Panc1 (cell line): ENCODE measurements at regions not wholly inside any gene's neighbourhood (a gene's known extent, or its start where the extent isn't known, plus 50 kb on each side); places are given as distances from the start of the nearest gene placed in this dataset.

Experiments used
- ATAC-seq: fragments of 200-7000 bp; cut with Tn5 transposase; 2 replicates; pipeline ENCODE4 v1.9.1; 2020; ENCODE audit warnings: mild to moderate bottlenecking, moderate library complexity
- BruUV-seq: library from RNA; stranded (reverse); fragments of 400-500 nt; replicated peaks from 2 replicates; lab custom pipeline; 2021; lab: Mats Ljungman, UMichigan
- CTCF ChIA-PET: fragments of 300-600 bp; sonication (Branson Sonifier 250); formaldehyde crosslinking; loops from one replicate; lab custom pipeline; 2022; ENCODE audit warnings: antibody characterized with exemption; lab: Charles Lee
- POLR2A ChIA-PET: fragments of 300-600 bp; sonication (Branson Sonifier 250); formaldehyde crosslinking; loops from one replicate; lab custom pipeline; 2022; ENCODE audit warnings: antibody characterized with exemption; lab: Charles Lee
- DNase-seq: peaks from one replicate; pipeline ENCODE4 v3.0.0-alpha.2; 2010; ENCODE audit warnings: low read depth, low spot score
- H3K27ac ChIP-seq: 2 replicates; pipeline ENCODE4 v1.5.1; 2011; ENCODE audit warnings: mild to moderate bottlenecking, low read length, inconsistent platforms
- H3K27me3 ChIP-seq: fragments of 200-500 bp; sonication (Bioruptor generic); 2 replicates; pipeline ENCODE4 v1.6.0; 2014; ENCODE audit warnings: low read length, inconsistent platforms; ENCODE audit not compliant: control insufficient read depth, insufficient read depth
- H3K36me3 ChIP-seq: fragments of 200-500 bp; sonication (Bioruptor generic); 2 replicates; pipeline ENCODE4 v1.5.1; 2014; ENCODE audit warnings: inconsistent platforms, mild to moderate bottlenecking, low read length, moderate library complexity; ENCODE audit not compliant: control insufficient read depth, insufficient read depth
- H3K4me1 ChIP-seq: 2 replicates; pipeline ENCODE4 v1.5.1; 2011; ENCODE audit warnings: inconsistent platforms, mild to moderate bottlenecking, low read length, moderate library complexity; ENCODE audit not compliant: control insufficient read depth, insufficient read depth
- H3K4me3 ChIP-seq, 2 experiments: 2 replicates each; pipeline ENCODE4 v1.5.1; 2011 to 2012; ENCODE audit warnings: low read depth in 2 of 2, low read length in 2 of 2, mild to moderate bottlenecking in 2 of 2, inconsistent platforms in 1 of 2, moderate library complexity in 1 of 2
- H3K9me3 ChIP-seq: fragments of 200-500 bp; sonication (Bioruptor generic); 2 replicates; pipeline ENCODE4 v1.5.1; 2014; ENCODE audit warnings: low read depth, mild to moderate bottlenecking, inconsistent platforms, low read length, moderate library complexity; ENCODE audit not compliant: control insufficient read depth, insufficient read depth
- POLR2AphosphoS5 ChIP-seq: IDR thresholded peaks from 2 replicates; pipeline ENCODE4 v1.6.1; 2012; ENCODE audit warnings: mild to moderate bottlenecking, low read depth, low read length, moderate library complexity
- SIN3A ChIP-seq: IDR thresholded peaks from 2 replicates; pipeline ENCODE4 v1.6.1; 2012; ENCODE audit warnings: low read depth, mild to moderate bottlenecking, low read length, moderate library complexity, borderline replicate concordance; ENCODE audit not compliant: insufficient read depth
- TCF7L2 ChIP-seq: IDR thresholded peaks from 2 replicates; pipeline ENCODE4 v1.6.1; 2011; ENCODE audit warnings: mild to moderate bottlenecking, low read depth, low read length, inconsistent platforms
- in situ Hi-C: cut with HindIII; loops from 2 replicates; pipeline ENCODE4 v1.10.0; 2016; ENCODE audit warnings: low sequenced_read_pairs, low pct_unique_long_range_greater_than_20kb
- intact Hi-C: fragments of 100-400 bp; cut with micrococcal nuclease; formaldehyde crosslinking; loops from one replicate; pipeline ENCODE4 v1.10.0; 2022; ENCODE audit not compliant: unreplicated experiment
- TF ChIP-seq, protein P1 (sequence below): fragments of 450-650 bp; IDR thresholded peaks from 2 replicates; pipeline ENCODE4 v1.5.1; 2017; ENCODE audit warnings: mild to moderate bottlenecking
- TF ChIP-seq, protein P2 (sequence below), 2 experiments: IDR thresholded peaks; 2 replicates each; pipeline ENCODE4 v1.6.1; 2011 to 2012; ENCODE audit warnings: low read depth in 2 of 2, control low read depth in 1 of 2, low read length in 1 of 2, mild to moderate bottlenecking in 1 of 2, moderate library complexity in 1 of 2; ENCODE audit not compliant: insufficient read depth in 1 of 2

GRCh38 chr5:33011801-33012200 is 300.7 kb downstream of the NPR3 start:
- BruUV-seq = no TSS peak
- ATAC-seq = no peak
- Histone ChIP-seq H3K4me3 (no peak overlapping the region), H3K27me3 (no peaks in the 10 kb centered on the region), H3K9me3 (peaks cover 8% of the 10 kb centered on the region; the same call in 1 of the 2 replicates), H3K4me1 (no peaks in the 10 kb centered on the region), H3K27ac (no peak overlapping the region), H3K36me3 (no peaks in the 10 kb centered on the region)
- intact Hi-C loops (no loop called here), in situ Hi-C loops (no loop called here)
- DNase-seq = no peak
- CTCF ChIA-PET = no interaction called here
- POLR2A ChIA-PET = no interaction called here
- TF ChIP-seq, protein P1, sequence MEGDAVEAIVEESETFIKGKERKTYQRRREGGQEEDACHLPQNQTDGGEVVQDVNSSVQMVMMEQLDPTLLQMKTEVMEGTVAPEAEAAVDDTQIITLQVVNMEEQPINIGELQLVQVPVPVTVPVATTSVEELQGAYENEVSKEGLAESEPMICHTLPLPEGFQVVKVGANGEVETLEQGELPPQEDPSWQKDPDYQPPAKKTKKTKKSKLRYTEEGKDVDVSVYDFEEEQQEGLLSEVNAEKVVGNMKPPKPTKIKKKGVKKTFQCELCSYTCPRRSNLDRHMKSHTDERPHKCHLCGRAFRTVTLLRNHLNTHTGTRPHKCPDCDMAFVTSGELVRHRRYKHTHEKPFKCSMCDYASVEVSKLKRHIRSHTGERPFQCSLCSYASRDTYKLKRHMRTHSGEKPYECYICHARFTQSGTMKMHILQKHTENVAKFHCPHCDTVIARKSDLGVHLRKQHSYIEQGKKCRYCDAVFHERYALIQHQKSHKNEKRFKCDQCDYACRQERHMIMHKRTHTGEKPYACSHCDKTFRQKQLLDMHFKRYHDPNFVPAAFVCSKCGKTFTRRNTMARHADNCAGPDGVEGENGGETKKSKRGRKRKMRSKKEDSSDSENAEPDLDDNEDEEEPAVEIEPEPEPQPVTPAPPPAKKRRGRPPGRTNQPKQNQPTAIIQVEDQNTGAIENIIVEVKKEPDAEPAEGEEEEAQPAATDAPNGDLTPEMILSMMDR = no peak
- TF ChIP-seq TCF7L2 = no peak
- TF ChIP-seq POLR2AphosphoS5 = no peak

- no TSS peak for BruUV-seq
Observed at GRCh38 chr5:33023649-33024048, 312.5 kb downstream of the NPR3 start.

DNA sequence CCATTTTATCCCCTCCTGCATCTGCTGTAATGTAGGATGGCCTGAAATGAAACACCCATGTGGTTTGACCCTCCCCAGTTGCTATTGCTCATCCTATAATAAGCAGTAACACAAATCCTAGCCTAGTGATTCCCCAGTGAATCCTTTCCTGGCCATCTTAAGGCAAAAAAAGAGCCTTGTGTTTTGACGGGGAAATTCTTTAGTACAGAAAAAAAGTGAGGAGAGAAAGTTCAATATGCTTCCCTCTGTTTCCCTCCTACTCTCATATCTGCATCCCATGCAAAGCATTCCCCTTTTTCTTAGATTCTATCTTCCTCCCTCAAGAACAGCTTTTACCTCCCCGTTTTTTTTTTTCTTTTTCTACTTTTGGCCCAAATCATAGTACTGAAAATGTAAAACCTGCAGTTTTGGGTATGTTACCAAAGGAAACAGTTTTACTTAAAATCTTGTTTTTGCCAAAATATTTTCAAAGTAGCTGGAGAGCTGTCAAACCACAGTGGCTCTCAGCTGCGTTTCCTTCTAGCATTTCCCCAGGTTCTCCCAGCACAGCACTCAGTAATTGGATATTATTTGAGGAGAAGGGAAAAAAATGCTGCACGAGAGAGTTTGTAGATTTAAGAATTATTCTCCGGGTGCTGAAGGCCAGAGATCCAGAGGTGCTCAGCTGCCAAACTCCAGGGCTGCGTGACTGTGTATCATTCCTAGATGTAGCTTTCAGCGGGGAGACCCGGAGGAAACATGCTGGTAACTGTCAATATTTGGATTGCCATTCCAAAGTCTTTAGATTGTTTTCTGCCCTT is 321.4 kb downstream of the NPR3 start:
- DNase-seq (no peak), ATAC-seq (no peak)
- no peaks in the 10 kb centered on the region for H3K9me3 ChIP-seq
- in situ Hi-C loops (no loop called here), intact Hi-C loops (no loop called here)
- TF ChIP-seq, protein P1 = no peak
- no peak for TF ChIP-seq SIN3A
- TF ChIP-seq TCF7L2 = no peak
- no peak for TF ChIP-seq POLR2AphosphoS5
- TF ChIP-seq, protein P2, sequence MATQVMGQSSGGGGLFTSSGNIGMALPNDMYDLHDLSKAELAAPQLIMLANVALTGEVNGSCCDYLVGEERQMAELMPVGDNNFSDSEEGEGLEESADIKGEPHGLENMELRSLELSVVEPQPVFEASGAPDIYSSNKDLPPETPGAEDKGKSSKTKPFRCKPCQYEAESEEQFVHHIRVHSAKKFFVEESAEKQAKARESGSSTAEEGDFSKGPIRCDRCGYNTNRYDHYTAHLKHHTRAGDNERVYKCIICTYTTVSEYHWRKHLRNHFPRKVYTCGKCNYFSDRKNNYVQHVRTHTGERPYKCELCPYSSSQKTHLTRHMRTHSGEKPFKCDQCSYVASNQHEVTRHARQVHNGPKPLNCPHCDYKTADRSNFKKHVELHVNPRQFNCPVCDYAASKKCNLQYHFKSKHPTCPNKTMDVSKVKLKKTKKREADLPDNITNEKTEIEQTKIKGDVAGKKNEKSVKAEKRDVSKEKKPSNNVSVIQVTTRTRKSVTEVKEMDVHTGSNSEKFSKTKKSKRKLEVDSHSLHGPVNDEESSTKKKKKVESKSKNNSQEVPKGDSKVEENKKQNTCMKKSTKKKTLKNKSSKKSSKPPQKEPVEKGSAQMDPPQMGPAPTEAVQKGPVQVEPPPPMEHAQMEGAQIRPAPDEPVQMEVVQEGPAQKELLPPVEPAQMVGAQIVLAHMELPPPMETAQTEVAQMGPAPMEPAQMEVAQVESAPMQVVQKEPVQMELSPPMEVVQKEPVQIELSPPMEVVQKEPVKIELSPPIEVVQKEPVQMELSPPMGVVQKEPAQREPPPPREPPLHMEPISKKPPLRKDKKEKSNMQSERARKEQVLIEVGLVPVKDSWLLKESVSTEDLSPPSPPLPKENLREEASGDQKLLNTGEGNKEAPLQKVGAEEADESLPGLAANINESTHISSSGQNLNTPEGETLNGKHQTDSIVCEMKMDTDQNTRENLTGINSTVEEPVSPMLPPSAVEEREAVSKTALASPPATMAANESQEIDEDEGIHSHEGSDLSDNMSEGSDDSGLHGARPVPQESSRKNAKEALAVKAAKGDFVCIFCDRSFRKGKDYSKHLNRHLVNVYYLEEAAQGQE (IDR thresholded peaks at IDR 0.05; ENCODE audit: insufficient read depth in 1 of 2, low read depth in 2 of 2, low read length in 1 of 2) = no peak
- H3K4me1 ChIP-seq = no peaks in the 10 kb centered on the region
- CTCF ChIA-PET = no interaction called here
- POLR2A ChIA-PET = interaction anchor here (0.7 kb wide), 1 partner anchor 17 kb away, joined by 4 read pairs; no protein-coding TSS in a partner anchor
- no TSS peak for BruUV-seq
- no peaks in the 10 kb centered on the region for H3K36me3 ChIP-seq
- H3K4me3 ChIP-seq = no peak overlapping the region
- H3K27me3 ChIP-seq = no peaks in the 10 kb centered on the region
- no peak overlapping the region for H3K27ac ChIP-seq

More at GRCh38 chr5:33023649-33024048, 312.5 kb downstream of the NPR3 start:
- DNase-seq (no peak), ATAC-seq (no peak)
- Histone ChIP-seq H3K4me1 (no peaks in the 10 kb centered on the region), H3K27me3 (no peaks in the 10 kb centered on the region), H3K36me3 (no peaks in the 10 kb centered on the region), H3K4me3 (no peak overlapping the region), H3K9me3 (no peaks in the 10 kb centered on the region; the same call in 1 of the 2 replicates), H3K27ac (no peak overlapping the region)
- in situ Hi-C loops = no loop called here
- POLR2A ChIA-PET = no interaction called here
- no peak for TF ChIP-seq TCF7L2
- intact Hi-C loops = no loop called here
- CTCF ChIA-PET = no interaction called here
